ENCODE measurements at regions not wholly inside any gene's neighbourhood (a gene's known extent, or its start where the extent isn't known, plus 50 kb on each side); places are given as distances from the start of the nearest gene placed in this dataset.

GRCh38 chr4:117957571-117957970 lies 76.7 kb upstream of the NDST3 start:
- TF ChIP-seq CTCF (IDR thresholded peaks at IDR 0.05) (no peak), POLR2AphosphoS5 (IDR thresholded peaks at IDR 0.05; ENCODE audit: low read depth, low read length) (no peak)
